ENCODE measurements at regions not wholly inside any gene's neighbourhood (a gene's known extent, or its start where the extent isn't known, plus 50 kb on each side); places are given as distances from the start of the nearest gene placed in this dataset.

DNA sequence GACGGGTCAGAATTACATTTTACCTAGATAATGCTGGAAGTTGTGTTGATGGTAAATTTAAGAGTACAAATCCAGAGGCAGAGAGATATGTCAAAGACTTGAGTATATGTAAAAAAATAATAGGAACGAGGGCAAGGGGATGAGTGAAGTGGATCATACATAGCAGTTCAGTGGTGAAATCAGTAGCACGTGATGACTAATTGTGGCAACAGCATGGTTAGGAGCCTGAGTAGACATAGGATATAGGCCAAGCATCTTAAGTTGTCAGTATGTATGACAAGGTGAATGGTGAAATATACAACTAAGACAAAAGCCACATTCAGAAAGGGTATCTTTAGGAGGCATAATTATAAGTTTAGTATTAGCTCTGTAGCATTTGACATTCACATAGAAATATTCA is 826.5 kb upstream of the PIK3C3 start:
- H3K4me3 ChIP-seq: no peak overlapping the region
- TF ChIP-seq, protein P1, sequence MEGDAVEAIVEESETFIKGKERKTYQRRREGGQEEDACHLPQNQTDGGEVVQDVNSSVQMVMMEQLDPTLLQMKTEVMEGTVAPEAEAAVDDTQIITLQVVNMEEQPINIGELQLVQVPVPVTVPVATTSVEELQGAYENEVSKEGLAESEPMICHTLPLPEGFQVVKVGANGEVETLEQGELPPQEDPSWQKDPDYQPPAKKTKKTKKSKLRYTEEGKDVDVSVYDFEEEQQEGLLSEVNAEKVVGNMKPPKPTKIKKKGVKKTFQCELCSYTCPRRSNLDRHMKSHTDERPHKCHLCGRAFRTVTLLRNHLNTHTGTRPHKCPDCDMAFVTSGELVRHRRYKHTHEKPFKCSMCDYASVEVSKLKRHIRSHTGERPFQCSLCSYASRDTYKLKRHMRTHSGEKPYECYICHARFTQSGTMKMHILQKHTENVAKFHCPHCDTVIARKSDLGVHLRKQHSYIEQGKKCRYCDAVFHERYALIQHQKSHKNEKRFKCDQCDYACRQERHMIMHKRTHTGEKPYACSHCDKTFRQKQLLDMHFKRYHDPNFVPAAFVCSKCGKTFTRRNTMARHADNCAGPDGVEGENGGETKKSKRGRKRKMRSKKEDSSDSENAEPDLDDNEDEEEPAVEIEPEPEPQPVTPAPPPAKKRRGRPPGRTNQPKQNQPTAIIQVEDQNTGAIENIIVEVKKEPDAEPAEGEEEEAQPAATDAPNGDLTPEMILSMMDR (IDR thresholded peaks at IDR 0.05): no peak
- H3K27ac ChIP-seq: no peak overlapping the region
- H3K27me3 ChIP-seq: no peaks in the 10 kb centered on the region
- no peaks in the 10 kb centered on the region for H3K9me3 ChIP-seq
- DNase-seq: no peak
- no peaks in the 10 kb centered on the region for H3K36me3 ChIP-seq
- WGBS, 3 donors: 80 to 88% (median 81%) methylated on average over 3 of the region's 3 CpGs
- intact Hi-C loops (cut with DNase I): no loop called here
- no peaks in the 10 kb centered on the region for H3K4me1 ChIP-seq (ENCODE audit: insufficient read depth)

DNA sequence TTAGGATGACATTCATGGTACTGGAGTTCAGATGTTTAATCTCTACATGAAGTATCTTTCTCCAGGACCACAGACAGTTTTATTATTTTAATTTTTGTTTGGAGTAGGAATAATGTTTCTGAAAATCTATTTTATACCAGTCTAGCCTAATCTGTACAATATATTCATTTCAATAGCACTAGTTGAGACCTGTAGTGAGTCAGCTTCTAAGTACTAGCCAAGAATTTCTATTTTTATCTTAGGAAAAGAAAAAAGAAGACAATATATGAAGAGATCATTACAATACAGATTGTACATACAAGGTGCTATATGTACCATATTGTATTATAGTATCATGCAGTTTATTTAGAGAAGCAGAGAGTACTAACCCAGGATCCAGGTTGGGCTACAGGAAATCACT is 826.9 kb upstream of the PIK3C3 start:
- no peak for DNase-seq
- H3K4me1 ChIP-seq (ENCODE audit: insufficient read depth): no peaks in the 10 kb centered on the region
- no peak for TF ChIP-seq POLR2A (IDR thresholded peaks at IDR 0.05)
- no peak for TF ChIP-seq EP300 (IDR thresholded peaks at IDR 0.05)
- TF ChIP-seq, protein P1 (IDR thresholded peaks at IDR 0.05): no peak
- H3K9me3 ChIP-seq: no peaks in the 10 kb centered on the region
- H3K27ac ChIP-seq: no peak overlapping the region
- H3K4me3 ChIP-seq: no peak overlapping the region
- H3K27me3 ChIP-seq: no peaks in the 10 kb centered on the region
- intact Hi-C loops (cut with DNase I): no loop called here
- H3K36me3 ChIP-seq: no peaks in the 10 kb centered on the region

DNA sequence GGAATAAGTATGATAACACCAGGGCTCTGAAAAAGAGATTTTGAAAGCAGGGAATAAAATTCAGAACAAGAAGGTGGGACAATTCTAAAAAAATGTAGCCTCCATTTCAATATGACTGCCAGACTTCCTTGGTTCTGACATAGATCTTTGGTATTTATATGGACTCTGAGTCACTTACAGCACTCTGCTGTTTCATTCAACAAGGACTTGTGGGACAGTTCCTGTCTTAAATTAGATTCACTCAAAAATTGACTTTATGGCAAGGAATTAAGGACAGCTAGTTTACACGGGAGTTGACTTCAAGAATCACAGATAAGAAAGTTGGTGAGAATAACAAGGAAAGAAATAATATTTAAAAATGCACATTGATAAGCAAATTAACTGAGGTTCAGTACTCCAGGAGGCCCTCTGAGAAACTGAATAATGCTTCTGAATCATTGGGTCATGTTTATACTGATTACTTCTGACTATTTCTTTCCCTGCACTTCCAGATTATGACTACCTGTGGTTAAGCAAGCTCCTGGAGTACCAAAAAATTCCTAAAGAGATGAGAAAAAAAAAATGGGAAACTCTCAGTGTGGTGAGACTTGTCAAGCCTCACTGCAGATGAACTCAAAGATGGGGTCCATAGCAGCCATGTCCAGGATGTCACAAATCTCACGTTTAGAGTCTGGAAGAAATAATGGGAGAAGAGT is 828.3 kb upstream of the PIK3C3 start:
- 25 to 35% (median 25%) methylated on average over 2 of the region's 2 CpGs for WGBS, 3 donors
- H3K27me3 ChIP-seq: no peaks in the 10 kb centered on the region
- intact Hi-C loops (cut with DNase I): no loop called here
- no peaks in the 10 kb centered on the region for H3K4me1 ChIP-seq (ENCODE audit: insufficient read depth)
- DNase-seq: no peak
- H3K27ac ChIP-seq: no peak overlapping the region
- TF ChIP-seq, protein P1 (IDR thresholded peaks at IDR 0.05): no peak
- TF ChIP-seq POLR2A (IDR thresholded peaks at IDR 0.05) (no peak), EP300 (IDR thresholded peaks at IDR 0.05) (no peak)
- H3K36me3 ChIP-seq: no peaks in the 10 kb centered on the region
- H3K4me3 ChIP-seq: no peak overlapping the region
- H3K9me3 ChIP-seq: no peaks in the 10 kb centered on the region

DNA sequence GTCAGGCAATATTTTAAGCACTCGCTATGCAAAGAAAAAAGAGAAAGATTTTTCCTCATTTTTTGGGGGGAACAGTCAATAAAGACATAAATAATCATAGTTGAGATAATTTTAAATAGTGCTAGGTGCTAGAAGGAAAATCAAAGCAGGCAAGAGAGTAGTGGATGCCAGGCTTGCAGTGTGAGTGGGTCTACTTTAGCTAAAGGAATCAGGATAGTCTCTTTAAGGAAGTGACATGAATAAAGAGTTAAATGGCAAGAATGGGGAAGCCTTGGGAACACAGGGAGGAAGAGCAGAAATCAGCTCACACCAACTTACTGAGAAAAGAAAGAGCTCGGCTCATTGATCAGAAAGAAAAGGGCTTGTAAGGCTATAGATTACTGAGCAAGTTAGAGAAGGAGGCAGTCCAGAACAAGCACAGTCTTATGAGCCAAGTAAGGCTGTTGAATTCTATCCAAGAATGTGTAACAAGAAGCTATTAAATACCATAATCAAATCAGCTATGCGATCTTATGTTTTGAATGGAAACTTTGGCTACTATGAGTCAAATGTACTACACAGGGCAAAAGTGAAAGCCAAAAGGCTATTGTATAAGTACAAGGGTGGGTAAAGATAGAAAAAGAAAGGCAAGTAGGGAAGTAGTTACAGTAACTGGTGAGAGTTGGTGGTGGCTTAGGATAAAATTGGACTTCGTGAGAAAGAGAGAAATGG is 833.8 kb upstream of the PIK3C3 start:
- Histone ChIP-seq H3K36me3 (no peaks in the 10 kb centered on the region), H3K9me3 (no peaks in the 10 kb centered on the region), H3K4me1 (ENCODE audit: insufficient read depth) (no peaks in the 10 kb centered on the region), H3K4me3 (no peak overlapping the region), H3K27ac (no peak overlapping the region), H3K27me3 (no peaks in the 10 kb centered on the region)
- no peak for TF ChIP-seq POLR2A (IDR thresholded peaks at IDR 0.05)
- TF ChIP-seq, protein P1 (IDR thresholded peaks at IDR 0.05): no peak
- no peak for TF ChIP-seq EP300 (IDR thresholded peaks at IDR 0.05)
- WGBS, 3 donors: 76 to 81% (median 76%) methylated on average over 4 of the region's 4 CpGs
- intact Hi-C loops (cut with DNase I): no loop called here
- DNase-seq: no peak

Data from ovary (tissue), 7 donors.